ENCODE measurements at regions not wholly inside any gene's neighbourhood (a gene's known extent, or its start where the extent isn't known, plus 50 kb on each side); places are given as distances from the start of the nearest gene placed in this dataset.

DNA sequence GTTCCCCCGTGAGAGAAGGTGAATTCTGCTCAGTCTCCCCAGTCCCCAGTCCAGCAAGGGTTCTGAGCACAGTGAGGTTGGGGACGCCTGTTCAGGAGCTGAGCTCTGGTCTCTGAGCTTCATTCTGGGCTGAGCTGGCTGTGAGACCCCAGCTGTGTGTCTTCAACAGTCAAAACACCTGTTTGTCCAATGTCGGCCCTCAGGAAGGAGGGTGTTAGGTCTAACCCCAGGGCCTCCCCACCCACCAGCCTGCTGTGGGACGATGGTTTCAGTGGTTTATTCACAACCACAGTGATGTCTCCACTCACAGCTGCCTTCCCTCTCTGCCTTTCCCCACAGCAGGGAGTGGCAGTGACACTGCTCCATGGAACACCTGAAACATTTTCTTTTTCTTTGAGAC, 1282.9 kb downstream of the TBC1D22A start:
- no peak for DNase-seq

DNA sequence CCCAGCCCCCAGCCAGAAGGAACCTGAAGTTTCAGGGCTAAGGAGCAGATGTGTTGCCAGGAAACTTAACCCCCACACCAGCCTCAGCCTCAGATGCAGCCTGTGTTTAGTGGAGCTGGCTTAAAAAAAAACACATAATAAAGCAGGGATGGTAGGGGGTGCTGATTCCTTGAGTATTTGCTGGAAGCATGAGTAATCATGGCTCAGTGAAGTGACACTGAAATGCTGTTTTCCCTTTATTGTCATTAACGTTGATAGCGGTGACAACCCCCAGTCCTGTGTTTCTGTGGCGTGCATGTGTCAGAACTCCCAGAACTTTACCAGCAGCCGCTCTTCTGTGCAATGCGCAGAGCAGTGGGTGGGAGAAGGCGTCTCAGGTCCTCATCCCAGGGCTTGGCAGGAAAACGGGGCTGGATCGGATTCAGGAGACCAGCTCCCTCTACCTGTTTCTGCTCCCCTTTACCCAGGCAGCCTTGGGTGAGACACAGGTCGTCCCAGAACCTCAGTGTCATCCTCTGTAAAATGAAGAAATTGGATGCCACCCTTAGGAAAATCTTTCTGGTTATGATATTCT, 1282.1 kb downstream of the TBC1D22A start:
- no peak for DNase-seq

DNA sequence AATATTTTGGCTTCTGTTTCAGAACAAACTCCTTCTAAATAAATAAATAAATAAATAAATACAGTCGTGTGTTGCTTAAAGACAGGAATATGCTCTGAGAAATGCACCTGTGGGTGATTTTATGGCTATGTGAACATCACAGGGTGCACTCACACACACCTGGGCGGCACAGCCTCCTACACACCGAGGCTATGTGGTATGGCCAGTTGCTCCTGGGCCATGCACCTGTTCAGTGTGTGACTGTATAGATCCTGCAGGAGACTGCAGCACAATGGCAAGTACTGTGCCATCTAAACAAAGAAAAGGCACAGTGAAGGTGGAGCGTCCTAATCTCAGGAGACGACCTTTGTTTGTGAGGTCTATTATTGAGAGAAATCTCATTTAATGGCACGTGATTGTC, 1281.1 kb downstream of the TBC1D22A start:
- DNase-seq: no peak

DNA sequence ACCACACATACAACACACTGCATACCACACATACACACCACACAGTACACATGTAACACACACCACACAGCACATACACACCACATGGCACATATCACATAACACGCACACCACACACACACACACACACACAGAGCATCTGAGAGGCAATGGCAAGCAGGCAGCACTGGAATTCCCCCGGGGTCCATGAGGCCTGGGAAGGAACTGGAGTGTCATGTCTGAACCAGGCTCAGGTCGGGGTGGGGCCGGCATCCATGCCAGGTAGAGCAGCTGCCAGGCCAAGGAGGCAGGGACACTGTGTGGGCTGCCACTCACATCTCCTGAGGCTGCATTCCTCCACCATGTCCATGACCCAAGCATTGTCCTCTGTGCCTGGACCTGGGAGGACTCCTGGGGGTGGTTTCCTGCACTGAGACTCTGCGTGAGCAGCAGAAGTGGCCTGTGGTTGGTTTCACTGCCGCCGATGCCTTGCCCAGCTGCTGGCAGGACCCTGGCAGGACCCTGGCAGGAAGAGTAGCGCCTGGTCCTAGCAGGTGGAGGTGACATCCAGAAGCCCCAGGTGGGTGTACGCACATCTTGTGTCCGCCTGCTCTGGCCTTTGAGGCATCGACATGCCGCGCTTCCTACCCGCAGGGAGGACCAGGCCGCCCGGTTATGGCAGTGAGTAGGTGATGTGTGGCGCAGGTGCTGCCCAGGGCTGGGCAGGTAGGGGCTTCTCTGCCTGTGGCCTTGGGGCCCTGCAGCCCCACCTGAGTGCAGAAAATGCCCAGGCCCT, 1280.4 kb downstream of the TBC1D22A start:
- DNase-seq: no peak

DNA sequence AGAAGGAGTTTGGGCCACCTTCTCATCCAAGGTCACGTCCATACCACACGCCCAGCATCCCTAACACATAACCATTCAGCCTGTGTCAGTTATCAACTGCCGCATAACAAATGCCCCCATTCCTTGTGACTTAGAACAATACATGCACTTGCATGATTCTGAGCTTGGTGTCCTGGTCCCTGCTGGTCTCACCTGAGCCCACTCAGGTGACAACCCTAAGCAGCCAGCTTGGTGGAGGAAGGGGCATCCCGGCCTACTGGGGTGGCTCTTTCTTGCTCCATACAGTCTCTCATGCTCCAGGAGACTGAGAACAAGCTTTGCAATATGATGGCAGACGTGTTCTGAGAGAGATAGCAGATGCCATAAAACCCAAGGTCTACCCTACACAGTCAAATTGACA, 1276.9 kb downstream of the TBC1D22A start:
- DNase-seq: no peak

DNA sequence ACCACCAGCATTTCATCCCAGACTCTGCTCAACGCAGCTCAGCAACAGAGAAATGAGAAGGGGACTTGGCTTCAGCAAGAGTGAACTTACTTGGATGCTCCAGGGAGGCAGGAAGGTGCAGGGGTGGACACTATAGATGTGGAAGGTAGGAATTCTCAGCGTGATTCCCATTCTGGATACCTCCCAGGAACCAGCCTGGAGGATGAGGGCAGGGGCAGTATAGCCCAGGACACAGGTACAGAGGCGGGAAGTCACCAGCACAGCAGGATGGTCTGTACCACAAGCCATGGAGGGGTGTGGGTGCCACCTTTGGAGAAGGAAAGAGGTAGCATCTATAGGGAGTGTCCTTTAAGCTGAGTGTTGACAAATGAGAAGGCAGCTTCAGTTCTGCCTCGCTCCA, 1275.2 kb downstream of the TBC1D22A start:
- DNase-seq: no peak

DNA sequence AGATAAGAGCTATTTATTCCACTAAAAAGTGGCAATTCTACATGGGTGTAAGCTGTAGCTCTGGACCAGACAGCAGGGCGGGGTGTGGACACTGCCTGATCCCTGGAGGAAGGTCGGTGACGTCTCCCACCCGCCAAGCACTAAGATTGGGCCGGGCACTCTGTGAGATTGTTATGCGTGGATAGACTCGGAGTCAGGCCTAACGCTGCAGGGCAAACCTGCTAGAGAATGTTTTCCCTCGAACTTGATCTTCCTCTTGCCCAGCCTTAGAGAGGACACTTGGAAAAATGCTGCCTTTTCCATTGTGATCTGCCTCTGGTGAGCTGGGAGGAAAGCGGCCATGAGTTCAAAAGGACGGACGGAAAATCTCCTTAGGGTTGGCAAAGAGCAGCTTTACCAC, 1273.4 kb downstream of the TBC1D22A start:
- no peak for DNase-seq

DNA sequence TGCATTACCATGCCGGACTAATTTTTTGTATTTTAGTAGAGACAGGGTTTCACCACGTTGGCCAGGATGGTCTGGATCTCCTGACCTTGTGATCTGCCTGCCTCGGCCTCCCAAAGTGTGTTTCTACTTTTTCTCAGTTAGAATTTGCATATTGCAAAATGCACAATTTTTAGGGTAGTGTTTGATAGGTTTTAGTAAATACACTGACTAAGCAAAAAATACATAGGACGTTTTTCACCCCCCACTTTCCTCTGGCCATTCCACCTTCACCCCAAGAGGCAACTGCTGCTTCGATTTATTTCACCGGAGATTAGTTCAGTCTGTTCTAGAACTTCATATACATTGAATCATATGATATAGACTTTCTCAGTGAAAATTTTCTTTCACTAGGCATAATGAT, 1269.1 kb downstream of the TBC1D22A start:
- DNase-seq: no peak

DNA sequence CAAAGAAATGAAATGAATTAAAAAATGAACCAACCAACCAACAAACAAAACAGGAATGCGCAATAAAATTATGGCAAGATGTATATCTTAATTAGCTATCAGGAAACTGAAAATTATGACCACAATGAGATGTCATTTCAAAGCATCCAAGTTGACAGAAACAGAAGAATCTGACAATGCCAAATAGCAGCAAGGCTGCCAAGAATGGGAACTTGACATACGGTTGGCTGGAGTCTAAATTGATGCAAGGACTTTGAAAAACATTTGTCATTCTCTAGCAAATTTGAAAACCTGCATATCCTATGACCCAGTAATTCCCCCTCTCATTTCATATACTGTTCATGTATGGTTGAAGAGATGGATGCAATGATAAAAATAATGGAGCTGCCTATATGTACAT, 1262.6 kb downstream of the TBC1D22A start:
- no peak for DNase-seq

DNA sequence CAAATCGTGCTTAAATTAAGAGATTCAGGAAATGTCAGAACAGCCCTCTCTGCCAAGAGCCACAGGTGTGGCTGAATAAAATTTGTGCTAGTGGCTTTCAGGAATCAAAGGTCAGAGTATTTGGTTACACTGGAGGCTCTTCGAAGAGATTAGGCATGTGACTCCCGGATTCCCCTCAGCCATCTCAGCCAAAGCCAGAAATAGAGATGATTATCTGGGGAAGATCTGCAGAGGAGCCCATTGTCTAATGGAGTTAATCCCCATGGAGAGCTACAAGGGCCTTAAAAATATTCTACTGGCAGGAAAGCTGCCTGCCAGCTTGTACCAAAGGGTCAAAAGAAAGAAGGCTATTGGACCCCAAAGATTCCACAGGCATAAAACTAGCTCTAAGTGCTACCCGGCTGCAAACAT, 1259.5 kb downstream of the TBC1D22A start:
- no peak for DNase-seq

DNA sequence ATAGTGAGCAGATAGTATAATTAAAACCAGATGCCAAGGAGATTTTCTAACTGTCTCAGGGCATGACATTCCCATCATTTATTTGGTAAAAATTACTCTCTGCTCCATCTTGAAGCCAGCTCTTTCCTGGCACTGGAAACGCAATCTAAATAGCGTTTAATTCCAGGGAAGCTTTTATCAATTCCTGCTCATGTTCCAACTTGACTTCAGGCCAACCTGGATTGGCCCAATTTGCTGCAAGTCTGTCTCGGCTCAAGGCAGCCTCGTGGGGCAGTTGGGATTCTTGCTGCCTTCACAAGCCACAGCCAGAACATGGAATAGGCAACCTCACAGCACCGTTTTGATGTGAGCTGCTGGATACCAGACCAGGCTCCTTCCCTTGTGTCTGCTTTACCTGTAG, 1255.9 kb downstream of the TBC1D22A start:
- DNase-seq: no peak

DNA sequence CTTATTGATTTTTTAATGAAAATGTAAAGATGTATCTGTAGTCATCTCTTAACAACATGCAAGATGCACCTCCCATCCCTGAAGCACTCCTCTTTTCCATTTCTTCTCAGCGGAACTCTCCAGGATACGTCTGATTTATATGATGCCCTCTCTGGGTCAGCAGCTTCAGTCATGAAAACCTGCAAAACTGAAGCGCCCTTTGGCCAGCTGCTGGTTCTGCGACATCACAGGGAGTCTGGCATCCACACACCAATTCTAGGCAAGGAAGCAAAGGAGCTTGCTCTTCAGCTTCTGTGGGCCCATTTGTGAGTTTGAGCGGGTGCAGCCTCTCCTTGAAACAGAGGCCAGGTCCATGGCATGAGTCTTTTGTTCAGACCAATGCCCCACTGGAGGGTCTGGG, 1253.3 kb downstream of the TBC1D22A start:
- no peak for DNase-seq

DNA sequence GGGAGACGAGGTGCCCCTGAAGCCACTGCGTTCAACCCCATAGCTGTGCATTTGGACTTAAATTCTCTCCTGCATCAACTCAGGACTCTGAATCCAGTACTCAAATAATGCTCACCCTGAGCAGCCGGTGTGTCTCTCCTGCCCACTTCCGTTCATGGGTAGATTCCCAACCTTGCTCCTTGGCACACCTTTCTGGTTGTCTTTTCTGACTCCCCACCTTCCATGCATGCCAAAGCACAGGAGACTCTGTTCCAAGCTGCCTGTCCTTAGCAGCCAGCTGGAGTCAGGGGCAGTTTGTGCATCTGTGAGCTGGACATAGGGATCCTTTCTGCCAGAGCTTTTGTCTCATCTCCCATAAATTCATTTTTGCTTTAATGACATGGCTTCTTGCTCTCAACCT, 1242.5 kb downstream of the TBC1D22A start:
- DNase-seq: no peak

DNA sequence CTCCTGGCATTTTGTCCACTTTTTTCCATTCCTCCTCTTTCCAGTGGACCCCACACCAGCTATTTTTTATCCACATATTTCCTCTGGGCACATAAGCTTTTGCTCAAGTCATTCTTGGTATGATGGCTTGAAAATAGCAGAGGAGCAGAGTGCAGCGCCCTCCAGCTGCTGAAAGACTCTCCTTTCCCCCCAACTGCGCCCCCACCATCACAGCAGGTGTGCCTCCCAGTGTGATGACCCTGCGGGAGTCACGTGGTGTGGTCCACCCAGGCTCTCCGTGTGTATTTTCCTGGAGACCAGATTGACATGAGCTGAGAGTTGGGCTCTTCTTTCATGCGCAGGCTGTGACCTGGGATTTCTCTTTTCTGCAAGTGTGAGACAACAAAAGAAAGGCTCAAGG, 1241.6 kb downstream of the TBC1D22A start:
- no peak for DNase-seq

DNA sequence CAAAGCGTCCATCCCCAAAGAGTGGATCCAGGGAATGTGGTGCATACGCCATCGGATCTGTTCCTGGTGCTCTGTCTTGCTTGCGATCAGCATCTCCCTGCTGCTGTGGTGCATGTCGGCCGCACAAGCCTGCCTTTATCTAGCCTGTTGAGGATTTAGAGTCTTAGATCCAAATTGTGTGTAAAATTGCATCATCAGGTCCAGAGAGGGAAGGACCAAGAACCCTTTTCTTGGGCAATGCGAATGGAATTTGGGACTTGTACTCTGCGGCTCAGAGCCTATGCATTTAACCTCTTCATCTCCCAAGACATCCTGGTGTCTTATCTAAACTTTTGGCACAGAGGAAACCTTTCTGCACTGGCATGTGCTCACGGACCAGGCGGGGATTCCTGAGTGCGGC, 1238.7 kb downstream of the TBC1D22A start:
- no peak for DNase-seq

DNA sequence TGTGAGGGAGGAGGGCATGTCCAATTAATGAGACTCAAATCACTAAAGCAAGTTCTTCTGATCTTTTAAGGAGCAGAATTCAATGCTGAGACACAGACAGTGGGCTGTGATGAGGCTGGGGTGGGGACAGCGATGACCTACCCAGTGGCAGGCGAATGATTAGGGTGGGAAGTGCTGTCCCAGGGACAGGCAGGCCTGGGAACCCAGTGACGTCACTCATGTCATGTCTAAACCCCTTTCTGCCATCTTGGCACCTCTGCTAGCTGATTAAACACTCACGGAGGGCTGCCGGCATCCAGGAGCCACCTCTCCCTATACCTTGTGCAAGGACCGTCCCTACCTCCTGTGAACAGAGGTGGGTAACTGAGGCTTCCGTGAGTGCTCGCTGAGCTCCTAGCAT, 1235.2 kb downstream of the TBC1D22A start:
- DNase-seq: no peak

DNA sequence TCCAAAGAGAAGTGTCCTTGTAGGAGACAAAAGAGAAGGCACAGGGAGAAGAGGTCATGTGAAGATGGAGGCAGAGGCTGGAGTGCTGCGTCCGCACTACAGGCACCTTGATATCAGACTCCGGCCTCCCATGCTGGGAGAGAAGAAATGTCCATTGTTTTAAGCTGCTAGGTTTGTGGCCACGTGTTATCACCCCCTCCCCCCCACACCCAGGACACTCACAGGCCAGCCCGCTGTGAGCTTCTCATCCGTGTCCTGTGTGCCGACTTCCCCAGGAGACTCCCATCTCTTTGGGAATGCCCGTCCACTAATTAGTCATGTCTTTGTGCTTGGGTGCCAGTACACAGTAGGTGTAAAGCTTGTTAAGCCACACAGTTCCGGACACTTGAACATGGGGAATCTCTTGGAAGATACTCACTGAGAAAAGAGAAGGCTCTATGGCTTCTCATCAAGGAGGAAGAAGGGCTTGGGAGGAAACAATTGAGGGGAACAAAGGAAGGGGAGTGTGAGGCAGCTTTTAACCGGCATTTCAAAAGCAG, 1234.7 kb downstream of the TBC1D22A start:
- DNase-seq: no peak

DNA sequence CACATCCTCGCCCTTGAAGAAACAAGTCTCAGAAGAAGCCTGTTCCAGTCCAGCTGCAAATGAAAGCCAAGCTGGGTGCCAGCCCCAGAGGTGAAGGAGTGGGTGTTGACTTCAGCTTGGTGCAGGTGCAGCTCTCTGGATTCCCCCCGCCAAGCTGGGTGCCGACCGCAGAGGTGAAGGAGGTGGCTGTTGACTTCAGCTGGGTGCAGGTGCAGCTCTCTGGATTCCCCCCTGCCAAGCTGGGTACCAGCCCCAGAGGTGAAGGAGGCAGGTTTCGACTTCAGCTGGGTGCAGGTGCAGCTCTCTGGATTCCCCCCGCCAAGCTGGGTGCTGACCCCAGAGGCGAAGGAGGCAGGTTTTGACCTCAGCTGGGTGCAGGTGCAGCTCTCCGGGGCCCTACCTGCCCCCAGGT, 1234.0 kb downstream of the TBC1D22A start:
- DNase-seq: no peak

DNA sequence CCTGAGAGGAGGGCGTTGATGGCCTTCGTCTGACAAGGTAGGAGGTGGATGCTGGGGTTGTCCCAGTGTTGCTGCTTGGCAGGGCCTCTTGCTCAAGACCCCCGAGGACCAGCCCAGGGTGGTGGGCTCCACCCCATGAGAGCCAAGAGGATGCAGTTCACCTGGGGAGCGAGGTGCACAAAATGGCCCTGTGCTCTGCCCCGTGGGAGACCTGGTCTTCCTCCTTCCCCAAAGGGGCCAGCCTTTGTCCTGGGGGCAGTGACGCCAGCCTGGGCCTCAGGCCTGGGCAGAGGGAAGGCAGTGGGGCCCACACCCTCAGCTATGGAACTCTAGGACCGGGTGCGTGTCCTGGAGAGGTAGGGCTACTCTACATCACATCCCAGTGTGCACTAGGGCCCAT, 1233.3 kb downstream of the TBC1D22A start:
- DNase-seq: no peak

DNA sequence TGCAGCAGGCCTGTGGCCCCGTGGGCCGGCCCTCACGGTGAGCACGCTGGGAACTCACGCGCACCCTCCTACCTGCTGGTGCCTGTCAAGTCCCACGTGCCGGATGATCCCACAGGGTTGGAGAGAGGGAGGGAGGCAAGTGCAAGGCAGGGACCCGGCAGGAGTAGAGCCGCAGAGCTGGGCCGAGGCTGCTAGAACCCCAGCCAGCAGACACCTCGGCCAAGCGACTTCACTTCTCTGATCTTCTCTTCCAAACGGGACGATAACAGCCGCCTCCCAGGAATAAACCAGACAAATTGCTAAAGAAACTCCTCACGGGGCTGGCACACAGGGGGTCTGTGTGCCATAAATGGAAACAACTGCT, 1232.8 kb downstream of the TBC1D22A start:
- DNase-seq: no peak

DNA sequence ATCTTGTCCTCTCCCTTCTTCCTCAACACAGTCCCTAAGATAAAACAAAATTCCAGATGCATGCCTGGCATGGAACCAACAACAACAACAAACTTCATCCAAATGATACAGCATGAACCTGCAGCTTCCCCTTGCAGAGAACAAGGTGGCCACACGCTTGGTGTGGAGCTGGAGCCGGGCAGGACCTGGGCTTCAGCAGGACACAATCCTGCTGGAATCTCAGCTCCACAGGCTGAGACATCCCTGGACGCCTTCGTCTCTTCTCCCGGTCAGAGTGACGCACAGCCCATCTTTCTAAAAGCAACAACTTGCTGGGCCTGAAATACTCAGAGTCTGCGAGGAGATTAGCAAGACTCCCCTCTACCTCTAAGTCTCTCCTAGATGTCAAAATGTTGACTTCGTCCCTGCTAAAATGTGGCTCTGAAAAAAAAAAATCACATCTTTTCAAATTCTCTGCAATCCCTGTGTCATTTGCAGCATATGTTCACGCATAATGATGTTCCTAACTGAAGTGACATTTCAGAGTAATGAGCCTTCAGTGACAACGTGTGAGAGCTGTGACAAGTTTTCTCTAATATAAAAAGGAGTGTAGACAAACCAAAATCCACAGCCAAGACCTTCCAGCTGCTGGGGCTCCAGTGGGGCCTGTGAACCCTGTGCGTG, 1232.3 kb downstream of the TBC1D22A start:
- DNase-seq: no peak

DNA sequence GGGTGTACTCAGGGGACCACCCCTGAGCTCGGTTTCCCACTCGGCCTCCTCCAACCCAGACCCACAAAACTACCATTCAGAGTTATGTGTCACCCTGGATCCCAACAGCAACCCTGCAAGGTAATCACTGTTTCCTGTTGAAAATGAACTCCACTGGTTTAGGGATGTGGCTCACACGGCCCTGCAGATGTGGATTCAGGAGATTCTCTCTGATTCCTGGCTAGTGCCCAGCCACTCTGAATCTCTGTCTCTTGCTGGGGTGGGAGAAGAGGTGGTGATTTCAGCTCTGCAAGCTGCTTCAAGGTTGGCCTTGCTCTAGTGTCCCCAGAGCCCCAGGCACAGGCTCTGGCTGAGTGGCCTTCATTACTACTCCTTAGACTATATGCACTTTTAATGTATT, 1231.6 kb downstream of the TBC1D22A start:
- no peak for DNase-seq

DNA sequence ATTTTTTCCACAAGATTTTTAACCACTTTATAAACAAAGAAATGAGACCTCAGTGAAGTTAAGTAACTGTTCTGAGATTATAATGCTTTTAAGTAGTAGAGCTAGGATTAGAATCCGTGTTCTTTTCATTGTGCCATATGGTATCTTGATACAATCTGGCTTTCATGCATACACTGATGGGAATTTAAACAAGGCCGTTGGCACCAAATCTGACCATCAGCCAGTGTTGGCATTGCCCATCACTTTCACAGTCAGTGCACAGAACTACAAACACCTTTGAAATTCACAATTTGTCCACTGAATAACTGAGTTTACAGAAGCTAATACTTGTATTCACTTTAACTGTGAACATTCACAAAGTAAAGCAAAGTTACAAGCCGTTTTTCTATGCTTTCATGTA, 1228.0 kb downstream of the TBC1D22A start:
- no peak for DNase-seq

DNA sequence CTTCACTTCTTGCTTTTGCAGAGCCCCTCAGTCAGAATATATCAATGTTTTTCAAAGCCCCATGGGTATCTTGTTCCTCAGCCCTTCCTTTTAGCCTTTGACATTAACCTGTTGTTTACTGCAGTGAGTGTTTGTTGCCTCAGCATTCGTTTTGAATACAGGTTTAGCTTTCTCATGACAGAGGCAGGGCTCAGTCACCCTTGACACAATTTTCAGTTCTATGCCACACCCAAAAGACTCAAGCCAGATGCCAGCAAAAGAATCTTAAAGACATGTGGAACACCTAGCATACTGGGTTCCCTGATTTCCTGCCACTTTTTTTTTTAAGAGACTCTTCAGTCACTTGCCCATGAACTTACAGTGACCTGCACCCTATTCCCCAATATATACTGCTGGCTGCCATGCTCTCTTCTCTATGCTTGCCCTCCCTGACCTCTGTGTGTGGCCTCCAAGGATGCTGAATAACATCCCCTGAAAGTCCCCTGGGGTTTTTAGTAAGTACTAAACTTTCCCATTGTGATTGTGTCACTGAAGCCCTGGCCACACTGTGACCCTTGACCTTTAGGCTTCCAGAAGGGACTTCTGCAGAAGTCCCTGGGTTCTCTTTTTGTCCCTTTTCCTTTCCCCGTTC, 1225.5 kb downstream of the TBC1D22A start:
- no peak for DNase-seq

Data from CD4-positive, alpha-beta T cell treated with Interleukin-17A for 4 hours (primary cell).